ENCODE measurements at regions not wholly inside any gene's neighbourhood (a gene's known extent, or its start where the extent isn't known, plus 50 kb on each side); places are given as distances from the start of the nearest gene placed in this dataset.
"Not testable (repeated sequence)": the region's sequence is repeated elsewhere in the genome, so short reads cannot be mapped to it uniquely, and the experiment has no call there.

- not testable (repeated sequence) for TF ChIP-seq POLR2A (IDR thresholded peaks at IDR 0.05; ENCODE audit: low read depth, low read length); TAF1 (IDR thresholded peaks at IDR 0.05; ENCODE audit: borderline replicate concordance, low read depth, low read length)
Measured at GRCh38 chr7:65140543-65141404, 134.3 kb upstream of the ERV3-1 start.

All from GM12892 (cell line).